AG09319 (cell line): ENCODE measurements at regions not wholly inside any gene's neighbourhood (a gene's known extent, or its start where the extent isn't known, plus 50 kb on each side); places are given as distances from the start of the nearest gene placed in this dataset.

Source experiments
- DNase-seq: peaks from one replicate; pipeline ENCODE4 v3.0.0-alpha.2; 2010; ENCODE audit warnings: low read depth; ENCODE audit errors: extremely low read depth
- CTCF ChIP-seq: IDR thresholded peaks from 2 replicates; pipeline ENCODE4 v1.5.1; 2011; ENCODE audit warnings: low read depth, mild to moderate bottlenecking, inconsistent platforms, low read length, moderate library complexity

- no peak for DNase-seq
- no peak for TF ChIP-seq CTCF
Measured at GRCh38 chr10:105868935-105869334, 1227.8 kb downstream of the SORCS3 start.

GRCh38 chr10:105864854-105865253 is 1223.8 kb downstream of the SORCS3 start:
- no peak for TF ChIP-seq CTCF
- DNase-seq, result no peak

GRCh38 chr10:105857268-105858264 is 1216.5 kb downstream of the SORCS3 start:
- TF ChIP-seq CTCF, result no peak
- DNase-seq, result no peak

GRCh38 chr10:105855791-105856190 is 1214.7 kb downstream of the SORCS3 start:
- TF ChIP-seq CTCF, result no peak
- no peak for DNase-seq

GRCh38 chr10:105844676-105845570 is 1203.8 kb downstream of the SORCS3 start:
- no peak for TF ChIP-seq CTCF
- no peak for DNase-seq

- no peak for DNase-seq
- TF ChIP-seq CTCF, result no peak
Measured at GRCh38 chr10:105844241-105844640, 1203.2 kb downstream of the SORCS3 start.
